SK-N-SH (cell line): ENCODE measurements at regions not wholly inside any gene's neighbourhood (a gene's known extent, or its start where the extent isn't known, plus 50 kb on each side); places are given as distances from the start of the nearest gene placed in this dataset.

ENCODE experiments used
- CTCF ChIA-PET: fragments of 300-600, 350-600 bp; formaldehyde crosslinking; extraction: SDS; loops from one replicate; lab custom pipeline; 2021; lab: Yijun Ruan, JAX
- POLR2A ChIA-PET: fragments of 350-600 bp; sonication (Branson Sonifier 250); formaldehyde crosslinking; extraction: SDS; loops from one replicate; lab custom pipeline; 2020; ENCODE audit warnings: antibody characterized with exemption, inconsistent platforms; lab: Yijun Ruan, JAX
- DNase-seq: peaks from one replicate; pipeline ENCODE4 v3.0.0; 2012
- H2AFZ ChIP-seq: fragments of 200-600 bp; sonication (generic); 2 replicates; pipeline ENCODE4 v1.8.1; 2016; ENCODE audit warnings: antibody characterized with exemption, mild to moderate bottlenecking, low read depth
- H3F3A ChIP-seq: fragments of 200-600 bp; sonication (generic); replicated peaks from 2 replicates; pipeline ENCODE3; 2016; ENCODE audit warnings: antibody characterized with exemption, mild to moderate bottlenecking; ENCODE audit not compliant: insufficient read depth
- H3K27ac ChIP-seq, 2 experiments: fragments of 200-500 bp in 1 of 2; fragments of 200-600 bp in 1 of 2; sonication (Bioruptor generic) in 1 of 2; sonication (generic), shearing (Covaris generic) in 1 of 2; 2 replicates each; pipeline versions ENCODE4 v1.5.1 to v1.6.1; 2014 to 2016; ENCODE audit warnings: low read depth in 2 of 2, inconsistent platforms in 1 of 2, low read length in 1 of 2, mild to moderate bottlenecking in 1 of 2, mixed read lengths in 1 of 2
- H3K27me3 ChIP-seq: fragments of 200-600 bp; sonication (generic), shearing (Covaris generic); 2 replicates; pipeline ENCODE4 v1.6.1; 2016; ENCODE audit warnings: mixed run types; ENCODE audit not compliant: insufficient read depth
- H3K36me3 ChIP-seq, 2 experiments: fragments of 200-500 bp in 1 of 2; fragments of 200-600 bp in 1 of 2; sonication (Bioruptor generic) in 1 of 2; sonication (generic) in 1 of 2; replicated peaks in 1 of 2; 2 replicates each; pipeline versions ENCODE3 to v1.5.1; 2014 to 2016; ENCODE audit warnings: low read length in 1 of 2, mild to moderate bottlenecking in 1 of 2; ENCODE audit not compliant: insufficient read depth in 2 of 2, control insufficient read depth in 1 of 2
- H3K4me1 ChIP-seq, 2 experiments: fragments of 200-500 bp in 1 of 2; fragments of 200-600 bp in 1 of 2; sonication (Bioruptor generic) in 1 of 2; sonication (generic), shearing (Covaris generic) in 1 of 2; 2 replicates each; pipeline versions ENCODE4 v1.5.1 to v1.6.1; 2014 to 2016; ENCODE audit warnings: low read depth in 1 of 2, low read length in 1 of 2, mixed run types in 1 of 2; ENCODE audit not compliant: insufficient read depth in 2 of 2, control insufficient read depth in 1 of 2
- H3K4me2 ChIP-seq: fragments of 200-600 bp; sonication (generic), shearing (Covaris generic); 2 replicates; pipeline ENCODE4 v1.6.1; 2017; ENCODE audit warnings: mixed run types
- H3K4me3 ChIP-seq, 2 experiments: fragments of 200-500 bp in 1 of 2; fragments of 200-600 bp in 1 of 2; sonication (Bioruptor generic) in 1 of 2; sonication (generic), shearing (Covaris generic) in 1 of 2; 2 replicates each; pipeline versions ENCODE4 v1.5.1 to v1.8.1; 2014 to 2016; ENCODE audit warnings: low read depth in 2 of 2, inconsistent platforms in 1 of 2, low read length in 1 of 2, mild to moderate bottlenecking in 1 of 2, mixed read lengths in 1 of 2, moderate library complexity in 1 of 2
- H3K79me2 ChIP-seq: fragments of 200-600 bp; sonication (generic); 2 replicates; pipeline ENCODE4 v1.8.1; 2017; ENCODE audit warnings: mild to moderate bottlenecking; ENCODE audit not compliant: insufficient read depth
- H3K9ac ChIP-seq: fragments of 200-600 bp; sonication (generic); 2 replicates; pipeline ENCODE4 v1.6.1; 2017; ENCODE audit warnings: mixed run types
- H3K9me2 ChIP-seq: fragments of 200-600 bp; sonication (generic); 2 replicates; pipeline ENCODE4 v1.6.1; 2017; ENCODE audit warnings: mixed run types
- H3K9me3 ChIP-seq: fragments of 200-600 bp; sonication (generic); 2 replicates; pipeline ENCODE4 v1.6.1; 2017; ENCODE audit warnings: mixed run types, mild to moderate bottlenecking, moderate library complexity
- H4K20me1 ChIP-seq: fragments of 200-600 bp; sonication (generic); 2 replicates; pipeline ENCODE4 v1.6.1; 2017; ENCODE audit warnings: mild to moderate bottlenecking, mixed run types; ENCODE audit not compliant: insufficient read depth
- ELF1 ChIP-seq: IDR thresholded peaks from 2 replicates; pipeline ENCODE4 v1.4.0; 2012
- FOSL2 ChIP-seq: IDR thresholded peaks from 2 replicates; pipeline ENCODE4 v1.4.0; 2012; ENCODE audit warnings: low read depth, mild to moderate bottlenecking, moderate library complexity, borderline replicate concordance
- FOXM1 ChIP-seq: IDR thresholded peaks from 2 replicates; pipeline ENCODE4 v1.4.0; 2012; ENCODE audit warnings: low read depth, mild to moderate bottlenecking
- GABPA ChIP-seq: IDR thresholded peaks from 2 replicates; pipeline ENCODE4 v1.4.0; 2012; ENCODE audit warnings: low read depth, mild to moderate bottlenecking
- GATA2 ChIP-seq: sonication (generic); formaldehyde crosslinking; IDR thresholded peaks from 2 replicates; pipeline ENCODE4 v1.5.0; 2020; ENCODE audit warnings: mild to moderate bottlenecking, missing genetic modification reagents
- JUND ChIP-seq: IDR thresholded peaks from 2 replicates; pipeline ENCODE4 v1.4.0; 2012
- RAD21 ChIP-seq: IDR thresholded peaks from 2 replicates; pipeline ENCODE4 v1.6.1; 2012; ENCODE audit warnings: mild to moderate bottlenecking, low read length
- SIN3A ChIP-seq: IDR thresholded peaks from 2 replicates; pipeline ENCODE4 v1.6.1; 2012; ENCODE audit warnings: low read depth, mild to moderate bottlenecking, low read length, moderate library complexity, borderline replicate concordance
- TEAD4 ChIP-seq: IDR thresholded peaks from 2 replicates; pipeline ENCODE4 v1.4.0; 2012; ENCODE audit warnings: mild to moderate bottlenecking, borderline replicate concordance; ENCODE audit not compliant: insufficient read depth
- WGBS: methylation state at CpG from one replicate; pipeline ENCODE4 v1.1.6; 2017; ENCODE audit warnings: low lambda C conversion rate; 5-methylcytosine and 5-hydroxymethylcytosine counted together
- TF ChIP-seq, protein P1 (sequence below): IDR thresholded peaks from 2 replicates; pipeline ENCODE4 v1.6.1; 2012; ENCODE audit warnings: mild to moderate bottlenecking, low read depth, low read length, moderate library complexity
- TF ChIP-seq, protein P2 (sequence below): fragments of 150-350 bp; IDR thresholded peaks from 2 replicates; pipeline ENCODE4 v1.6.1; 2017; ENCODE audit warnings: antibody characterized with exemption, low read length, low read depth, borderline replicate concordance

DNA sequence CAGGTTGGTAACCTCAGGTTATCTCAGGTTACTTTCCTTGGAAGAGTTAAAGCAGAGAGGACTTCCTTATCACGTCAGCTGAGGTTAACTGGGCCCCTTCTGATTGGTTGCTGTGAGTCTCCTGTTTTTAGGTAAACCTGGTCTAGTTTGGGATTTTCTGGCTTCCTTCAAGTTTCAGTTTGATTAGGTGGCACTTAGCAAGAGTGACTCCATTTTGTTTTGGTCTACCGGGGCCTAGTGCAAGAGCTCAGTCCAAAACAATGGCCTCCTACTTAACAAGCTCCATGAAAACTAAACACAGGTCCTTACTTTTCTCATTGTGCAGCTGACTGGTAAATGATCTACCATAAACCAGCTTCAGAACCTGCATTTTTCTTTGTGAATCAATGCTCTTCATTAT lies 67.2 kb upstream of the GOLM1 start:
- H3F3A ChIP-seq = no peaks in the 10 kb centered on the region
- WGBS = 60% methylated on average over 2 of the region's 2 CpGs
- H3K36me3 ChIP-seq = no peaks in the 10 kb centered on the region
- no peak overlapping the region for H3K9ac ChIP-seq
- H3K4me2 ChIP-seq = no peak overlapping the region
- no peaks in the 10 kb centered on the region for H4K20me1 ChIP-seq
- H3K9me3 ChIP-seq = no peaks in the 10 kb centered on the region
- H3K4me3 ChIP-seq = no peak overlapping the region
- POLR2A ChIA-PET = no interaction called here
- no peak for DNase-seq
- H3K27ac ChIP-seq = no peak overlapping the region
- CTCF ChIA-PET = interaction anchor here (0.6 kb wide), 1 partner anchor 36 kb away, joined by 3 read pairs; no protein-coding TSS in a partner anchor
- H2AFZ ChIP-seq = no peak overlapping the region
- H3K27me3 ChIP-seq = no peaks in the 10 kb centered on the region
- no peak for TF ChIP-seq ELF1
- TF ChIP-seq FOXM1 = no peak
- TF ChIP-seq, protein P1, sequence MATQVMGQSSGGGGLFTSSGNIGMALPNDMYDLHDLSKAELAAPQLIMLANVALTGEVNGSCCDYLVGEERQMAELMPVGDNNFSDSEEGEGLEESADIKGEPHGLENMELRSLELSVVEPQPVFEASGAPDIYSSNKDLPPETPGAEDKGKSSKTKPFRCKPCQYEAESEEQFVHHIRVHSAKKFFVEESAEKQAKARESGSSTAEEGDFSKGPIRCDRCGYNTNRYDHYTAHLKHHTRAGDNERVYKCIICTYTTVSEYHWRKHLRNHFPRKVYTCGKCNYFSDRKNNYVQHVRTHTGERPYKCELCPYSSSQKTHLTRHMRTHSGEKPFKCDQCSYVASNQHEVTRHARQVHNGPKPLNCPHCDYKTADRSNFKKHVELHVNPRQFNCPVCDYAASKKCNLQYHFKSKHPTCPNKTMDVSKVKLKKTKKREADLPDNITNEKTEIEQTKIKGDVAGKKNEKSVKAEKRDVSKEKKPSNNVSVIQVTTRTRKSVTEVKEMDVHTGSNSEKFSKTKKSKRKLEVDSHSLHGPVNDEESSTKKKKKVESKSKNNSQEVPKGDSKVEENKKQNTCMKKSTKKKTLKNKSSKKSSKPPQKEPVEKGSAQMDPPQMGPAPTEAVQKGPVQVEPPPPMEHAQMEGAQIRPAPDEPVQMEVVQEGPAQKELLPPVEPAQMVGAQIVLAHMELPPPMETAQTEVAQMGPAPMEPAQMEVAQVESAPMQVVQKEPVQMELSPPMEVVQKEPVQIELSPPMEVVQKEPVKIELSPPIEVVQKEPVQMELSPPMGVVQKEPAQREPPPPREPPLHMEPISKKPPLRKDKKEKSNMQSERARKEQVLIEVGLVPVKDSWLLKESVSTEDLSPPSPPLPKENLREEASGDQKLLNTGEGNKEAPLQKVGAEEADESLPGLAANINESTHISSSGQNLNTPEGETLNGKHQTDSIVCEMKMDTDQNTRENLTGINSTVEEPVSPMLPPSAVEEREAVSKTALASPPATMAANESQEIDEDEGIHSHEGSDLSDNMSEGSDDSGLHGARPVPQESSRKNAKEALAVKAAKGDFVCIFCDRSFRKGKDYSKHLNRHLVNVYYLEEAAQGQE = no peak
- no peak for TF ChIP-seq GABPA
- TF ChIP-seq, protein P2, sequence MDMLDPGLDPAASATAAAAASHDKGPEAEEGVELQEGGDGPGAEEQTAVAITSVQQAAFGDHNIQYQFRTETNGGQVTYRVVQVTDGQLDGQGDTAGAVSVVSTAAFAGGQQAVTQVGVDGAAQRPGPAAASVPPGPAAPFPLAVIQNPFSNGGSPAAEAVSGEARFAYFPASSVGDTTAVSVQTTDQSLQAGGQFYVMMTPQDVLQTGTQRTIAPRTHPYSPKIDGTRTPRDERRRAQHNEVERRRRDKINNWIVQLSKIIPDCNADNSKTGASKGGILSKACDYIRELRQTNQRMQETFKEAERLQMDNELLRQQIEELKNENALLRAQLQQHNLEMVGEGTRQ = no peak
- no peak for TF ChIP-seq RAD21
- TF ChIP-seq SIN3A = no peak
- no peak for TF ChIP-seq JUND
- no peak for TF ChIP-seq GATA2 (CRISPR knock-in tag)
- H3K79me2 ChIP-seq = no peaks in the 10 kb centered on the region
- no peaks in the 10 kb centered on the region for H3K9me2 ChIP-seq
- no peaks in the 10 kb centered on the region for H3K4me1 ChIP-seq

DNA sequence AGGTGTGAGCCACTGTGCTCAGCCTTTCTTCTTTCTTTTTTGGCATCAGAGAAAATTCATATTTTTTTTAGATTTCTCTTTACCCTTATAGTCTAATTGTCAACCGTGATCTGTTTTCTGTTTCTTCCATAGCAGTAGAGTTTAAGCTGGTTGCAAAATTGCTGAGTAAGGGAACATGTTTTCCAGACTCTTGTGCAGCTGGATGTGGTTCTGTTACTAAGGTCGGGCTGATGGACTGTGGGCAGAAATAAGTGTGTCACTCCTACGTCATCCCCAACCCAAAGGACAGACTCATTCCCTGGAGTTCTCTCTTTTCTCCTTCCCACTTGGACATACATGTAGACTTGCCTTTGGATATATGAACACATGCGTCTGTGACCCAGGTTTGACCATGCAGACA lies 64.1 kb upstream of the GOLM1 start:
- CTCF ChIA-PET = no interaction called here

More for the DNA sequence above, 64.1 kb upstream of the GOLM1 start:
- no peak overlapping the region for H3K4me2 ChIP-seq
- H3F3A ChIP-seq = no peaks in the 10 kb centered on the region
- H3K9me2 ChIP-seq = no peaks in the 10 kb centered on the region
- no peaks in the 10 kb centered on the region for H4K20me1 ChIP-seq
- TF ChIP-seq TEAD4 (no peak), FOSL2 (no peak), ELF1 (no peak)
- no peak overlapping the region for H3K4me3 ChIP-seq
- H3K27me3 ChIP-seq = no peaks in the 10 kb centered on the region
- H3K4me1 ChIP-seq = no peaks in the 10 kb centered on the region
- no peak for DNase-seq
- H3K9me3 ChIP-seq = no peaks in the 10 kb centered on the region
- POLR2A ChIA-PET = no interaction called here
- H3K79me2 ChIP-seq = no peaks in the 10 kb centered on the region
- no peak overlapping the region for H2AFZ ChIP-seq
- no peak overlapping the region for H3K27ac ChIP-seq
- H3K36me3 ChIP-seq = no peaks in the 10 kb centered on the region
- WGBS = 53% methylated on average over 4 of the region's 4 CpGs
- no peak overlapping the region for H3K9ac ChIP-seq
